ENCODE measurements at regions not wholly inside any gene's neighbourhood (a gene's known extent, or its start where the extent isn't known, plus 50 kb on each side); places are given as distances from the start of the nearest gene placed in this dataset.

GRCh38 chr3:130627882-130628281 is 110.9 kb downstream of the COL6A6 start:
- H3K9me3 ChIP-seq (ENCODE audit: low read depth), result no peaks in the 10 kb centered on the region
- H3K4me1 ChIP-seq (ENCODE audit: low read depth), result no peaks in the 10 kb centered on the region
- H3K27ac ChIP-seq, result no peak overlapping the region
- no peak overlapping the region for H3K4me3 ChIP-seq
- no peak for DNase-seq (ENCODE audit: low read depth in 1 of 2, low spot score in 1 of 2)
- H3K36me3 ChIP-seq, result no peaks in the 10 kb centered on the region
- H3K27me3 ChIP-seq, result no peaks in the 10 kb centered on the region
- TF ChIP-seq, protein P1, sequence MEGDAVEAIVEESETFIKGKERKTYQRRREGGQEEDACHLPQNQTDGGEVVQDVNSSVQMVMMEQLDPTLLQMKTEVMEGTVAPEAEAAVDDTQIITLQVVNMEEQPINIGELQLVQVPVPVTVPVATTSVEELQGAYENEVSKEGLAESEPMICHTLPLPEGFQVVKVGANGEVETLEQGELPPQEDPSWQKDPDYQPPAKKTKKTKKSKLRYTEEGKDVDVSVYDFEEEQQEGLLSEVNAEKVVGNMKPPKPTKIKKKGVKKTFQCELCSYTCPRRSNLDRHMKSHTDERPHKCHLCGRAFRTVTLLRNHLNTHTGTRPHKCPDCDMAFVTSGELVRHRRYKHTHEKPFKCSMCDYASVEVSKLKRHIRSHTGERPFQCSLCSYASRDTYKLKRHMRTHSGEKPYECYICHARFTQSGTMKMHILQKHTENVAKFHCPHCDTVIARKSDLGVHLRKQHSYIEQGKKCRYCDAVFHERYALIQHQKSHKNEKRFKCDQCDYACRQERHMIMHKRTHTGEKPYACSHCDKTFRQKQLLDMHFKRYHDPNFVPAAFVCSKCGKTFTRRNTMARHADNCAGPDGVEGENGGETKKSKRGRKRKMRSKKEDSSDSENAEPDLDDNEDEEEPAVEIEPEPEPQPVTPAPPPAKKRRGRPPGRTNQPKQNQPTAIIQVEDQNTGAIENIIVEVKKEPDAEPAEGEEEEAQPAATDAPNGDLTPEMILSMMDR (IDR thresholded peaks at IDR 0.05; ENCODE audit: low read depth, low read length), result no peak

Measured in cardiac muscle cell (in vitro differentiated cells and primary cell).